ENCODE measurements at regions not wholly inside any gene's neighbourhood (a gene's known extent, or its start where the extent isn't known, plus 50 kb on each side); places are given as distances from the start of the nearest gene placed in this dataset.
A peak's percentile ranks its signal among the peaks of the same experiment; 100 is the strongest.

DNA sequence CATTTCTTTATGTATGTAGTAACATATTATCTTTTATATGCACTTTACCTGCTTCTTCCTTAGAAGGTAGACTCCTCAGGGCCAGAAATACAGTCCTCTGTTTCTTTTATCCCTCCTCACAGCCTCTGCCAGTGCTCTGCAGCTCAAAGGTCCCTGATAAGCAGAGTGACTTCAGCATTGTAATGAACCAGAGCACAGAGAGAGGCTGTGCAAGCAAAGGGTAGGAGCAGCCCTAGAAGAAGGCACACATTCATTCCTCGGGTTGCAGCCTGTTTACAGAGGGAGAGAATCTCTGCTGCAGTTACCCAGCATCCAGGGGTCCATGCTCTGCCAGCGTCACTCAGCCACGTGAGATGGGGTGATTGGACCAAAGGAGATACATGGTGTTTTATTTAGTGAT, 101.1 kb downstream of the RHOU start:
- peaks cover 9% of the 10 kb centered on the region for H3K4me1 ChIP-seq (ENCODE audit: insufficient read depth)
- WGBS, 3 donors: 79 to 95% (median 90%) methylated on average over 3 of the region's 3 CpGs
- H3K27ac ChIP-seq: no peak overlapping the region
- TF ChIP-seq CTCF (IDR thresholded peaks at IDR 0.05): no peak
- H3K9me3 ChIP-seq: no peaks in the 10 kb centered on the region
- no peak overlapping the region for H3K4me3 ChIP-seq
- intact Hi-C loops (cut with DNase I): no loop called here
- DNase-seq: no peak
- H3K36me3 ChIP-seq: no peaks in the 10 kb centered on the region
- no peaks in the 10 kb centered on the region for H3K27me3 ChIP-seq

GRCh38 chr1:228837032-228837431, 101.8 kb downstream of the RHOU start:
- Histone ChIP-seq H3K27me3 (no peaks in the 10 kb centered on the region), H3K27ac (peak overlapping the region in 1 of 2 donors; percentile 85), H3K4me1 (ENCODE audit: insufficient read depth) (peaks cover 10% of the 10 kb centered on the region), H3K36me3 (no peaks in the 10 kb centered on the region), H3K9me3 (no peaks in the 10 kb centered on the region), H3K4me3 (no peak overlapping the region)
- 95 to 96% (median 96%) methylated on average over 8 of the region's 8 CpGs for WGBS, 3 donors
- DNase-seq: no peak
- intact Hi-C loops (cut with DNase I): no loop called here
- TF ChIP-seq POLR2A (IDR thresholded peaks at IDR 0.05) (no peak), CTCF (IDR thresholded peaks at IDR 0.05) (no peak), EP300 (IDR thresholded peaks at IDR 0.05) (no peak)

DNA sequence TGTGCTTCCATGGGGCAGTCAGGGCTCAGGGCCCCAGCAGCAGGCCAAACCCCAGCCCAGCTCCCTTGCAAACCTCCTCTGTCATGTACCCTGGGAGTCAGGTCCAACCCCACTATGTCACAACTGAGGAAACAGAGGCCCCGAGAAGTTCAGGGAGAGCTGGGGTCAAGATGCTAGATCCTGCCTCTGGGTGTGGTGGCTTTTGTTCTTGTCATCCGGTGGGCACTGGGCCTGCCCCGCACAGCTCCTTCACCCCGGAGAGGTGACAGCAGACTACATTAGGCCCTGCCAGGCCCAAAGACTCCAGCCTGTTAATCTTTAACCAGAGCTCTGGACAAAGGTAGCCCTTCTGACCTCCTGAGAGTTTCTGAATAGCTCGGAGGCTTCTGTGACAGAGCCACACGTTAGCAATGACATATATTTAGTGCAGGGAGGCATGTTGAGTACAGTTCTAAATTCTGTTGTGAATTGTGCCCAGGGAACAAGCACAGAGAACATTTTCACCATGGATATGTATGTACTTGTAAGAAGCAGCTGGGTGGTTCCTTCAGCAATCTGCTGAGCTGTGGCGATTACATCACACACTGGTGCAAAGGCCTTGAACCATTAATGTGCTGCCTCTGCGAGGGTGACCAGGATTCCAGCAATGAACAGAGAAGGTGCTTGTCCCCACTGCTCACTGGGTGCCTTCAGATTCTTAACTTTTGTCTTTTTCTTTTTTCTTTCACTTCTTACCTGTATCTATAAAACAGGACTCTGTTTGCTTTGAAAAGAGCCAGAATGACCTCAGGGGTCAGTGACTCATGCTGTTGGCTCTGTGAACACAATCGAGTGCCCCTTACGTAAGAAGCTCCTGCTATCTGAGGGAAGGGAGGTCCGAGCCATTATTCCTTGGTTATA, 102.8 kb downstream of the RHOU start:
- intact Hi-C loops (cut with DNase I): no loop called here
- 38 to 48% (median 47%) methylated on average over 9 to 11 of the region's 11 CpGs for WGBS, 3 donors

More for the DNA sequence above, 102.8 kb downstream of the RHOU start:
- Histone ChIP-seq H3K27me3 (no peaks in the 10 kb centered on the region), H3K4me1 (ENCODE audit: insufficient read depth) (peaks cover 11% of the 10 kb centered on the region), H3K36me3 (no peaks in the 10 kb centered on the region), H3K27ac (peak overlapping the region; percentile 53 to 85), H3K4me3 (no peak overlapping the region), H3K9me3 (no peaks in the 10 kb centered on the region)
- peak; percentile 70 to 90 (median 77) for DNase-seq
- TF ChIP-seq CTCF (IDR thresholded peaks at IDR 0.05) (no peak), EP300 (IDR thresholded peaks at IDR 0.05) (peak; percentile 11), POLR2A (IDR thresholded peaks at IDR 0.05) (no peak)

Measured in ovary (tissue), 7 donors.